HT1080 (cell line): ENCODE measurements at regions not wholly inside any gene's neighbourhood (a gene's known extent, or its start where the extent isn't known, plus 50 kb on each side); places are given as distances from the start of the nearest gene placed in this dataset. TPM values are rescaled to one million over a fixed set of nuclear protein-coding genes. Genes with fewer than 3 reads are reported as not detected.
"Not testable (repeated sequence)": the region's sequence is repeated elsewhere in the genome, so short reads cannot be mapped to it uniquely, and the experiment has no call there.

Experiments used
- DNase-seq: peaks from one replicate; pipeline ENCODE4 v3.0.0-alpha.2; 2015; ENCODE audit warnings: low read depth
- small RNA-seq: library from RNA; depleted of rRNA; stranded (forward); fragments of <200 nt; gene quantifications from one replicate; pipeline ENCODE3, GENCODE V24; 2014

- no peak for DNase-seq
Measured at GRCh38 chr4:103867311-103867710, 147.5 kb upstream of the TACR3 start.

DNA sequence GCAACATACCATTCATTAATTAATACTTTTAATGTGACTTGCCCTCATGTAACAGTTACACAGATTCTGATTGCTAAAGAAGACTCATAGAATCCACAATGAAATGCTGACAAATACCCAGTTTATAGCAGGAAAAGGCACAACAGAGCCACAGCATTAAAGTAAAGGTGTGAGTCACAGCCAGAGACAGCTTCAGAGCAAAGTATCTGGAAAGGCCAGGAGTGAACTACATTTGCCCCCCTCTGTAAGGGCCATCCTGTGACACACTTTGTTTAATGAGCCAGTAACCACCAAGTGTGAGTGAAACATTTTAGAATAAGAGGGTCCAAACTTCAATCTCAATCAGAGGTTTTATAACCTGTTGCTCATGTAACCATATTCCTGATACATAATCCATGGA is 133.8 kb upstream of the TACR3 start:
- DNase-seq, result peak; percentile 56

DNA sequence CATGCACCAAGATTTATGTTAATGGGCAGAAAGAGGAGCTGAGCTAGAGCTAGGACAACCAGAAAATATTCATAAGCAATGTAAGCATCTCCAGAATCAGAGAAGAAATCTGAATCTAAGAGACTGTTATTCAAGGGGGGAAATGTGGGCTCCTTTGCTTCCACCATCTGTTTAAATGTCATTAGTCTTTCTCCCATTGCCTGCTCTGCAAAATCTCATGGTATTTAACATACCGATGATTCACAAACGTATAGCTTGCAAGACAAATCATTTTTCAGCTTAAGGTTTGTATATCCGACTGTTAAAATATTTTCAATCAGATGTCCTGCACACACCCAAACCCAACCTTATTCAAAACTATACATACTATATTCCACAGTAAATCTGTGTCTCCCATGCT is 133.4 kb upstream of the TACR3 start:
- no peak for DNase-seq

DNA sequence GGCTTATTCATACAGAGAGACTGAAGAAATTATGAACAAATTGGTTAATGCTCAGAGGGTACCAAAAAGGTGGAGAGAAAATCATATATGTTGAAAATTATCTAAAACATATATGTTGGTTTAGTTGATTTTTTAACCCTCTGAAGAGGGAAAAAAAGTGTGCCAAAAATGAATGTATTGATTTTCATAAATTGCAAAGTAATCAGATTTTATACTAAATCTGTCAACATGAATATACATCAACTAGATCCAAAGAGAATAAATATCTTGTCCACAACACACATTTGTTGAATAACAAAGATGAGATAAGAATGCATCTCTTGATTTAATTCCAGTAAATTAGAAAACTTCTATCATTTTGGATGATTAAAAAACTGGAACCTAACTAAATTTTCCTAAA is 125.3 kb upstream of the TACR3 start:
- DNase-seq, result no peak

DNA sequence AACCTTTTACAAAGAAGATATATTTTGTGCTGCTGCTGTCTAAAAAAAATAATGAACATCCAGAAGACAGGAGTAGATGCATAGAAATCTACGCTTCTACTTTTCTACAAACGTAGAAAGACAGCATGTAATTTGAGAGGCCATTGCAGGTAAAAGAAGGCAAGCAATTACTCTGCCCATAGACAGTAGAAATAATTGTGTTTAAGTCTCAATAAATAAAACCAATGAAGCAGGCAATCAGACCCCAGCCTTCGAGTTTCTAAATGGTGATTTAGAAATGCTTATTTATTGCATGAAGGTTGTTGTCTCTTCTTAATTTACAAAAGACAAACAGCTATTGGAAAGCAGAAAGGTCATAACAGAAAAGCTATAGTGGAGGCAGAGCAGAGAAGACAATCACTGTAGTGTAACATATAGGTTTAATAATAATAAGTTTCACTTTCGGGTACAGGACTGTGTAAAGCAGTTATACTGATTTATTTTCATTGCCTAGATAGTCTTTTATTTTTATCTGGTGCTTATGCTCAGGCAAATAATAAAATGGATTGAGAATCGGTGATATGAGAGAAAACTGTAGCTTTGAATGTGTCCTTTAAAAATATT is 123.0 kb upstream of the TACR3 start:
- no peak for DNase-seq

DNA sequence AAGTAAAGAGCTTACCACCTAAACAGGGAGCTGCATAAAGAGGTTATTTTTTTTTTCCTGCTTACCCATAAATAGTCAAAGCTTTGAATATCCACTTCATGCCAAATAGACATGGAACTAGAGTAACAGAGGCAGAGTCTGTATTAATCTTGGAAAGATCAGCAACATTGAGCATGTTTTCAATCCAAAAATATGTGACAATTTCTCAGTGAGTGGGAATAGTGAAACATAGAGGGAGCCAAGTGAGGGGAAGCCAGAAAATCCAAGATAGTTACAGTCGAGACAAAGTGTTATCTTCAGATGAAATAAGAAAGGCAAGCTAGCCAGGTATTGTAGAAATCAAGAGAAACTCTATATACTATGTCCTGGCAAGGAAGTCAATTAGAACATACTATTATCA is 122.3 kb upstream of the TACR3 start:
- DNase-seq, result no peak

- DNase-seq, result not testable (repeated sequence)
Measured at GRCh38 chr4:103810308-103810707, 90.5 kb upstream of the TACR3 start.

DNA sequence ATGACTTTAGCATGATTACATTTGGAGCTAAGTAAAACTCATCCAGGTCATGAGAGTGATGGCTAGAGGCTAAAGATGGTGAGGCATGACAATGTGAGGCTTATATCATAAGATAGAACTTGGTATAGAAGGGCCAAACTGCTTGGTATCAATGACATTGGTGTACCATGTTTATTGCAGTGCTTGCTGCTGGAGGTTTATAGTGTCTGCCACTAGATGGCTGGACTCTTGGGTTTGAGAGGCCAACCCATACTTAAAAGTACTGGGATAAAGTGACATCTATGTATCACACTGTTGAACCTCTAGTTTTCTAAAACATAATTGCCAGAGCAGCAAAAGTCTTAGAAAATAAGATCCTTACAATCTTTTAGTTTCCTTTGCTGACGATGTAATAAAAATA is 83.0 kb upstream of the TACR3 start:
- no peak for DNase-seq

- DNase-seq, result no peak
Measured at GRCh38 chr4:103787057-103787456, 67.3 kb upstream of the TACR3 start.

DNA sequence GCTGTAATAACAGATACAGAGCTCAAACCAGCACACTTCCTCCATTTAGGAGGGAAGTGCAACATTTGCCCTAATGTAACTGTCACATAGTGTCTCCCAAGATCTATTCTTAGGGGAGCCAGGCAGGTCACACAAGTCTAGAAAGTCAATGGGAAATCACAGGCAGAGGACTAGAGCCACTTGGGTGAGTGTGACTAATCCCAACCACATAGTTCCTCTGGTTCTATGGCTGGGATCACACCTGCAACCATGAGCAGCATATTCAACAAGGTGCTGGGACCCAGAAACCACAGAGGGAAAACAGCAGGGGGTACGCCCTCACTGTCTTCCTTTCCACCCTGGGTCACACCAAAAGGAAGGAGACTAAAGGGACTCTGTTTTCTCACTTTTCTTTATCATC is 66.8 kb upstream of the TACR3 start:
- DNase-seq, result no peak

- DNase-seq, result peak; percentile 45
Measured at GRCh38 chr4:103786014-103786413, 66.2 kb upstream of the TACR3 start.

GRCh38 chr4:103778221-103778620 is 58.4 kb upstream of the TACR3 start:
- DNase-seq, result no peak

DNA sequence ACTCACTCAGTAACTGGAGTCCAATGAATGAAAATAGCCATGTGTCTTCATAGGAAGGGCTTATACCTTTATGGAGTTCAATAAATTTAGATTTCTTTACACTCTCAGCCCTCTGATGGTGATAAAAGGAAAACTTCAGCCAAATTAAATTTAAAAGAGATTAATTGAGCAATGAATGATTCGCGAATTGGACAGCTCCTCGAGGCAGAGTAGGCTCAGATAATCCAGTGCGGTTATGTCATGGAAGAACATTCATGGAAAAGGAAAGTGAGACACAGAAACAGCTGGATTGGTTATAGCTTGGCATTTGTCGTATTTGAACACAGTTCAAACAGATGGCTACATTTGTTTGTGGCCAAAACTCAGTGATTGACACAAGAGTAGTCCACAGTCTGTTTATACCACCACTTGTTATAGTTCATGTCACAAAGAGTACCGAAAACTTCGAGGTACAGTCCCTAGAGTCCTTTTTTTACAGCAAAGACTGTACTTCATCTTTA is 54.6 kb upstream of the TACR3 start:
- no peak for DNase-seq

DNA sequence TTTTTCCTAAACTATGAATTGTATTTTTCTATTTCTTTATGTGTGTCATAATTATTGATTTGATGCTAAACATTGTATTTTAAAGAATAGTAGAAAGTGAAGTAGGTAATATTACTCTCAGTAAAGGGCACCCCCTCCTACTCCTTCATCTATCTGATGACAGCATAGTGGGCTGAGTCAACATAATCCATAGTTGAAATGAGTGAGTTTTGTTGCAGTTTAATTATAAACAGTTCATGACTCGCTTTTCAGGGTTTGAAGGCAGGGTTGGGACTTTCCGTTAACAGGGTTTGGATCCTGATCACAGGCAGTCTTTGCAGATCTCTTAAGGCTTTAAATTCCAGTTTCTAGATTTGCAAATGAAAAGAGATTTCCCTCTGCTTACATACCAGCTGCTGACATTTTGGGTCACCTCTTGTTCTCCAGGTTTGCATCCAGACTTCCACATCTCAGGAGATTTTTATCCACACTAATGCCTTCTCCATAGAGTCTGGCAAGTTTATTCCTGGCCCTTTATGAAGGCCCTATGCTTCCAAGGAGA is 54.0 kb upstream of the TACR3 start:
- no peak for DNase-seq

Small RNA genes lying in the stretch of these regions (small RNA-seq; reads per million reads assigned to genes)
- gene RNU6-635P, result not detected
